Thymus (tissue), 11 donors: ENCODE measurements at regions not wholly inside any gene's neighbourhood (a gene's known extent, or its start where the extent isn't known, plus 50 kb on each side); places are given as distances from the start of the nearest gene placed in this dataset.
"Not testable (repeated sequence)": the region's sequence is repeated elsewhere in the genome, so short reads cannot be mapped to it uniquely, and the experiment has no call there.

Source experiments
- DNase-seq, 9 donors: peaks; one replicate each; pipeline ENCODE4 v3.0.0-alpha.2; 2013; ENCODE audit warnings: low spot score in 9 of 9, low read depth in 6 of 9, missing footprints in 1 of 9
- H3K27ac ChIP-seq, 2 donors: one replicate each; pipeline ENCODE4 v1.5.1; 2013; ENCODE audit warnings: control low read depth in 1 of 2, low read depth in 1 of 2, low read length in 1 of 2, mild to moderate bottlenecking in 1 of 2, moderate library complexity in 1 of 2
- H3K27me3 ChIP-seq, 2 donors: one replicate each; pipeline ENCODE4 v1.5.1; 2013; ENCODE audit warnings: low read length in 1 of 2; ENCODE audit not compliant: control insufficient read depth in 2 of 2, insufficient read depth in 1 of 2
- H3K36me3 ChIP-seq, 2 donors: one replicate each; pipeline ENCODE4 v1.5.1; 2013; ENCODE audit warnings: low read length in 1 of 2, mild to moderate bottlenecking in 1 of 2, moderate library complexity in 1 of 2; ENCODE audit not compliant: control insufficient read depth in 2 of 2, insufficient read depth in 2 of 2
- H3K4me1 ChIP-seq, 2 donors: one replicate each; pipeline ENCODE4 v1.5.1; 2013; ENCODE audit warnings: low read length in 2 of 2; ENCODE audit not compliant: control insufficient read depth in 2 of 2, insufficient read depth in 2 of 2
- H3K4me3 ChIP-seq, 2 donors: one replicate each; pipeline ENCODE4 v1.5.1; 2013; ENCODE audit warnings: low read length in 2 of 2, control low read depth in 1 of 2, mild to moderate bottlenecking in 1 of 2
- H3K9me3 ChIP-seq, 2 donors: one replicate each; pipeline ENCODE4 v1.5.1; 2013; ENCODE audit warnings: low read length in 1 of 2, mild to moderate bottlenecking in 1 of 2; ENCODE audit not compliant: control insufficient read depth in 2 of 2, insufficient read depth in 1 of 2
- WGBS: extraction: QIAGEN DNeasy Blood & Tissue Kit; methylation state at CpG from one replicate; pipeline ENCODE4 v1.1.7; 2013; 5-methylcytosine and 5-hydroxymethylcytosine counted together
- donor health status: healthy.

DNA sequence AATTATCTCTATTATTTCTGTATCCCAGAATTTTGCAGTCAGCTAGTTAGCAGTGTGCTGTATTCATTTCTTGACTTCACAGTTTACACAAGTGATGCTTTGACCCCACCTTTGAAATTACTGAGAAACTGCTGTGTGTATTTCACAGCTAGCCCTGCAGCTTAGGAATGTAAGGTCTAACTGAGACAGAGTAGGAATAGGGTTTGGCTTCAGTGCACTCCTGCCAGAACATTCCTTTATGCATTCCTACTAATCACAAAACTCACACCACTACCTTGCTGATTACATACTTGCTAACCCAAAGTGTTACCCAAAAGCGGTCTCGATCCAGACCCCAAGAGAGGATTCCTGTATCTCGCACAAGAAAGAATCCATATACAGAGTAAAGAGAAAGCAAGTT is 551.8 kb downstream of the CDH9 start:
- H3K4me1 ChIP-seq: no peaks in the 10 kb centered on the region
- no peaks in the 10 kb centered on the region for H3K36me3 ChIP-seq
- H3K27me3 ChIP-seq: no peaks in the 10 kb centered on the region
- H3K27ac ChIP-seq: no peak overlapping the region
- H3K4me3 ChIP-seq: no peak overlapping the region
- 93% methylated on average over 3 of the region's 3 CpGs for WGBS
- peaks cover 0 to 11% of the 10 kb centered on the region in 2 donors for H3K9me3 ChIP-seq
- no peak for DNase-seq

DNA sequence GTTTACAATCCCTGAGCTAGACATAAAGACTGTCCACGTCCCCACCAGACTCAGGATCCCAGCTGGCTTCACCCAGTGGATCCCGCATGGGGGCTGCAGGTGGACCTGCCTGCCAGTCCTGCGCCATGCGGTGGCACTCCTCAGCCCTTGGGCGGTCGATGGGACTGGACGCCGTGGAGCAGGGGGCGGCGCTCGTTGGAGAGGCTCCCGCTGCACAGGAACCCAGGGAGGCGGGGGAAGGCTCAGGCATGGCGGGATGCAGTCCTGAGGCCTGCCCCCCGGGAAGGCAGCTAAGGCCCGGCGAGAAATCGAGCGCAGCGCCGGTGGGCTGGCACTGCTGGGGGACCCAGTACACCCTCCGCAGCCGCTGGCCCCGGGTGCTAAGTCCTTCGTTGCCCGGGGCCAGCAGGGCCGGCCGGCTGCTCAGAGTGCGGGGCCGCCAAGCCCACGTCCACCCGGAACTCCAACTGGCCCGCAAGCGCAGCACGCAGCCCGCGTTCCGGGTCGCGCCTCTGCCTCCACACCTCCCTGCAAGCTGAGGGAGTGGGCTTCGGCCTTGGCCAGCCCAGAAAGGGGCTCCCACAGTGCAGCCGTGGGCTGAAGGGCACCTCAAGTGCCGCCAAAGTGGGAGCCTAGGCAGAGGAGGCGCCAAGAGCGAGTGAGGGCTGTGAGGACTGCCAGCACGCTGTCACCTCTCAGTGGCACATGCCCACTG is 553.1 kb downstream of the CDH9 start:
- H3K36me3 ChIP-seq, H3K4me1 ChIP-seq, H3K27ac ChIP-seq, DNase-seq, H3K27me3 ChIP-seq, H3K4me3 ChIP-seq: not testable (repeated sequence)
- H3K9me3 ChIP-seq: peaks cover 0 to 11% of the 10 kb centered on the region in 2 donors
- WGBS: 97% methylated on average over 46 of the region's 46 CpGs

DNA sequence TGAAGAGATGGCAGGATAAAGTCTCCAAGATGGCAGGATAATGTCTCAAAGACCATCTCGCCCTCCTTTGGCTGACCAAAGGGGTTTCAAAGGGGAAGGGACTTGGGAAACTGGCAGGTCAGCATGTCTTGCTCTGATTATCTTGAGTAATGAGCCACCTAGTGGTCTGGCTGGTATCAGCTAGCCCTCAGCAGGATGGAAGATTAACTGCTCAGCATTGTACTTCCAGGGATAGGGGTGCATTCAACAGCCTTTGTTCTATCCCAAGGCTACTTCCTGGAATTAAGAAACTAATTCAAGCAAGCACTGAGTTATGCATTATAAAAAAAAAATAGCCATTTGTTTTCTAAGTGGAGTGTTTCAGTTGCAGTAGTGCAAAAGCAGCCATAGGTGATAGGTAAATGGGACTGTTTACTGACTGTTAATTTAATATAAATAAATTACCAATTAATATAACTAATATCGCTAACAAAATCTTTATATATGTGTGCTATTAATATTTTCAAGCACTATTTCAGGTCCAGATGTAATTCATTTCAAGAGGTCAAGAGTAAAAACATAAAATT is 555.5 kb downstream of the CDH9 start:
- no peaks in the 10 kb centered on the region for H3K27me3 ChIP-seq
- 81% methylated on average over 2 of the region's 2 CpGs for WGBS
- no peak for DNase-seq
- no peak overlapping the region for H3K27ac ChIP-seq
- no peaks in the 10 kb centered on the region for H3K4me1 ChIP-seq
- no peaks in the 10 kb centered on the region for H3K36me3 ChIP-seq
- H3K9me3 ChIP-seq: peaks cover 0 to 11% of the 10 kb centered on the region in 2 donors
- H3K4me3 ChIP-seq: no peak overlapping the region

DNA sequence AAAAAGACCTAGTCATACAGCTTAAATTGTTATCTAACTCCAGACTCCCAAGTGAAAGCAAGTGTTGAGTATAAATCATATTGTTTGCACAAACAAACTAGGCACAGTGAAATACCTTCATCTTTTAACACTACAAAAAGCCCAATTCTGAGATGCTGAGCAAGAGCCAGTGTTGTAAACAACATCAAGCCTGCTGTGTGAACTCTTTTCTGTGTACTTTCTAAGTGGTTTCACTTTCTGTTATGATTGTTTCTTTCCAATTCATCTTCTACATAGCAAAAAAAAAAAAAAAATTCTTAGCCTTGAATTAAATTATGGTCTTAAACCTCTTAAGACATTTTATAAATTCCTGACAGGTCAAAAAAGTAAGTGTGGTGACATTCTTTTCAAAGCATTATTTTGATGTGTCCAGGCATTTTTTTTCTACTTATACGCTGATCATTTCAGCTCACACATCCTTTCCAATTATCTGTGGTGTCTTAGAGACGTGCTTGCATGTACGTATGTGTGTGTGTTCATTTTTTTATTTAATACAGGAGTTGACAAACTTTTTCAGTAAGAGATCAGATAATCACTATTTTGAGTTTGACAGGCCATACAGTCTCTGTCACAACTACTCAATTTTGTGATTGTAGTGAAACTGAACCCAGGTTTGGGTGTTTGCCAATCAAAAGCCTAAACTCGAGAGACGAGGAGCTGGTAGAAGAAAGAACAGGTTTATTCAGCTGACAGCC is 556.1 kb downstream of the CDH9 start:
- Histone ChIP-seq H3K36me3 (no peaks in the 10 kb centered on the region), H3K27me3 (no peaks in the 10 kb centered on the region), H3K27ac (no peak overlapping the region), H3K4me1 (no peaks in the 10 kb centered on the region), H3K9me3 (peaks cover 0 to 11% of the 10 kb centered on the region in 2 donors), H3K4me3 (no peak overlapping the region)
- no peak for DNase-seq
- WGBS: 93% methylated on average over 5 of the region's 5 CpGs

DNA sequence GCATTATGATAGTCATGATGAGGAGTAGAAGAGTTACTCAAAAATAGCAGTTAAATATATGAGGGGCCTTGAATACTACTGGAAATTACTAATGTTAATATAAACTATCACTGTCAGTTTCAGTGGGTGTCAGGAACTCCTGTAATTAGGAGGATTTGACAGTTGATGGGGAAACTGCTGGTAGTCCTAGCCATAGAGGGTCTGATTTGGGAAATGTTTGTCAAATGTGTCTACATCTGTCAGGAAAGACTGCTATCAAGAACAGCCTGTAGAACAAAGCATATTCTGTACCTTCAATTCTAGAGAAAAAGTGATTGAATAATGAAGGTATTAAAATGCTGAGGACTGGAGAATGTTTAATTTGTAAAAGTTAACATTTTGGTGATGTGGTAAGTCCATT is 567.9 kb downstream of the CDH9 start:
- Histone ChIP-seq H3K27ac (no peak overlapping the region), H3K4me1 (no peaks in the 10 kb centered on the region), H3K4me3 (no peak overlapping the region), H3K36me3 (no peaks in the 10 kb centered on the region), H3K9me3 (peaks cover 0 to 1% of the 10 kb centered on the region in 2 donors), H3K27me3 (no peaks in the 10 kb centered on the region)
- no peak for DNase-seq

DNA sequence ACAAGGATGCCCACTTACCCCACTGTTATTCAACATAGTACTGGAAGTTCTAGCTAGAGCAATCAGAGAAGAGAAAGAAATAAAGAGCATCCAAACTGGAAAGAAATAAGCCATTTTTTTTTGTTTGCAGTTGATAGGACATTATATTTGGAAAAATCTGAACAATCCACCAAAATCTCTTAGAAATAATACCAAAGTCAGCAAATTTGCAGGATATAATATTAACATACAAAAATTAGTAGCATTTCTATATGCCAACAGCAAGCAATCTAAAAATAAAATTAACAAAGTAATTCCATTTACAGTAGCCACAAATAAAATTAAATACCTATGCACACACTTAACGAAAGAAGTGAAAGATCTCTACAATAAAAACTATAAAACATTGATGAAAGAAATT is 599.3 kb downstream of the CDH9 start:
- DNase-seq: no peak
- Histone ChIP-seq H3K4me3 (no peak overlapping the region), H3K9me3 (peaks cover 0 to 6% of the 10 kb centered on the region in 2 donors), H3K4me1 (no peaks in the 10 kb centered on the region), H3K36me3 (no peaks in the 10 kb centered on the region), H3K27ac (no peak overlapping the region), H3K27me3 (no peaks in the 10 kb centered on the region)
- WGBS: 91% methylated on average over 1 of the region's 1 CpG

DNA sequence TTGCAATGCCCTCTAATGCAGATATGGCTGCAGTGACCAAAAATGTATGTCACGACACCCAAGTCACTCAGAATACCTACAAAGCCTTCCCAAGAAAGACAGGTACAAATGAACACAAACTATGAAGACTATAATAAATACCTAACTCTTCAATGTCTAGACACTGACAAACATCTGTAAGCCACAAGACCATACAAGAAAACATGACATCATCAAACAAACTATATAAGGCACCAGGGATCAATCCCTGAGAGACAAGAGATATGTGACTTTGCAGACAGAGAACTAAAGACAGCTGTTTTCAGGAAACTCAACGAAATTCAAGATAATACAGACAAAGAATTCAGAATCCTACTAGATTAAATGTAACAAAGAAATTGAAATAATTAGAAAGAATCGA is 603.7 kb downstream of the CDH9 start:
- Histone ChIP-seq H3K27ac (no peak overlapping the region), H3K4me3 (no peak overlapping the region), H3K9me3 (peaks cover 0 to 17% of the 10 kb centered on the region in 2 donors), H3K36me3 (no peaks in the 10 kb centered on the region), H3K27me3 (no peaks in the 10 kb centered on the region), H3K4me1 (no peaks in the 10 kb centered on the region)
- WGBS: 88% methylated on average over 3 of the region's 3 CpGs
- DNase-seq: no peak

DNA sequence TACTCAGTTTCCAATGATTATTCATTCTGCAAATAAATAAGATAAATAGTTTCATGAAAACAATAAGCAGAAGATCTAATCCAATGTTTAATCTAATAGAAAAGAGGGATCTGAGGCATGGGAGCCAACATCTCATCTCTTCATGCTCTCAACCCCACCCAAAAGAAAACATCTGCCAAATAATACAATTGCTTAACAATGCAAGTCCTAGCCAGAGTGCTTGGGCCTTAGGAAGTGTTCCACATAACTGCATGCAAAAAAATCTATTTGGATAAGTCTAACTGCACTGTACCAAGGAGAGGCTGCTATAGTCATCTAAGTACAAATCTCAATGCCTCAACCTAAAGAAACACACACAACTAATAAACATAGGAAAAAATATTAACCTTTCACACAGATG is 606.0 kb downstream of the CDH9 start:
- Histone ChIP-seq H3K4me3 (no peak overlapping the region), H3K27me3 (no peaks in the 10 kb centered on the region), H3K9me3 (peaks cover 0 to 17% of the 10 kb centered on the region in 2 donors), H3K4me1 (no peaks in the 10 kb centered on the region), H3K27ac (no peak overlapping the region), H3K36me3 (no peaks in the 10 kb centered on the region)
- no peak for DNase-seq

DNA sequence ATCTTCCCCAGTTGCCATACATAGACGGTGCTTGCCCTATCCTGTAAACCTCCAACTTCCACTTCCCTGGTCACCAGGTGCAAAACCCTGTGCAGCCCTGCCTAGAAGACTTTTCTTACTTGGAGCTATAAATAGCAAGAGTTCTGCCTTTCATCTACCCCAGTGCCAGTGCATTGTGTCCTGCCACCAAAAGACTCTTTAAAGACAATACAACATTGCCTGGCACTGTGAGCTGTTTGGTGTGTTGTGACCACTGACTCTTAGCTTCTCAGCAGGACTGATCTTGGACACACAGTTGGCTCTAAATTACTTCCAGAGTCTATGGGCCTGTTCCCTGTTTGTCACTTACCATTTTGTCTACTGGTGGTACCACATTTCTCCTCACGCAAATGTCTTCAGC is 608.1 kb downstream of the CDH9 start:
- no peak overlapping the region for H3K4me3 ChIP-seq
- no peak for DNase-seq
- H3K27ac ChIP-seq: no peak overlapping the region
- no peaks in the 10 kb centered on the region for H3K36me3 ChIP-seq
- no peaks in the 10 kb centered on the region for H3K4me1 ChIP-seq
- no peaks in the 10 kb centered on the region for H3K27me3 ChIP-seq
- peaks cover 0 to 17% of the 10 kb centered on the region in 2 donors for H3K9me3 ChIP-seq
- 96% methylated on average over 2 of the region's 2 CpGs for WGBS
